NCI-H1048 (cell line): ENCODE measurements at regions not wholly inside any gene's neighbourhood (a gene's known extent, or its start where the extent isn't known, plus 50 kb on each side); places are given as distances from the start of the nearest gene placed in this dataset.

ENCODE experiments used
- DNase-seq: peaks from one replicate; lab custom pipeline; 2025; lab: John Stamatoyannopoulos, UW

DNA sequence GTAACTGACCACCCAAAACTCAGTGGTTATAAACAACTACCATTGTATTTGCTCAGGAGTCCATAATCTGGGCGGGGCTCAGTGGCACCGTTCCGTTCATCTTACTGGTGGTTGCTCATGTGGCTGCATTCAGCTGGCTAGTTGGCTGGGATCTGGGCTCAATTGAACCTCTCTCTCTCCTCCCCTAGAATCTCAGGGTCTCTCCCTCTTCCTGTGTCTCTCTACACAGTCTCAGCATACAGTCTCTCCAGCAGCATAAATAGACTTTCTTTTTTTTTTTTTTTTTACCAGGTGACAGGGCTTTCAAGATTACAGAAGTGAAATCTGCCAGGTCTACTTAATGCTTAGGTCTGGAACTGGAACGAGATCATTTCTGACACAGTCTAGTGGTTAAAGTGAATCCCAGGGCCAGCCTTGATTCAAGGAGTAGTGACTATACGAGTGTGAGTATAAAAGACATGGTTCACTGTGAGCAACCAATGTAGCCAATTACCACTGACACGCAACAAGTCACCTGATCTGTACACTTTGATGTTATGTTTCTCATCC is 193.7 kb upstream of the ESRRG start:
- DNase-seq = no peak

DNA sequence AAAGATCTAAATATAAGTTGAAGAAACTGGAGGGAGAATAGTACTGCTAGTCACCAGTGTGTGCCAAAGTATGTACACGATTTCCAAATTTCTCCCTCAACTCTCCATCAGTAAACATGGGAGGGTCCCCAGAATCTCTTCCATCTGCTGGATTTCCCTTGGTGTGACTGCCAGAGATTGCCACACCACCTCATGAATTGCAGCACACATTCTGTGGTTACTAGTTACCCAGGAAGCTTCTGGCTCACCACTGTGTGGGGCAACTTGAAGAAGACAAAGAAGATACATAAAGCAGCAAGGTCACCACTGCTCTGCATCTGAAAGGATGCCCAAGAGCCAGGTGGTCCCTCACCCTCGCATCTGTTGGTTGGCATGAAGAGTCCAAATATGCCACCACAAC is 191.7 kb upstream of the ESRRG start:
- no peak for DNase-seq

DNA sequence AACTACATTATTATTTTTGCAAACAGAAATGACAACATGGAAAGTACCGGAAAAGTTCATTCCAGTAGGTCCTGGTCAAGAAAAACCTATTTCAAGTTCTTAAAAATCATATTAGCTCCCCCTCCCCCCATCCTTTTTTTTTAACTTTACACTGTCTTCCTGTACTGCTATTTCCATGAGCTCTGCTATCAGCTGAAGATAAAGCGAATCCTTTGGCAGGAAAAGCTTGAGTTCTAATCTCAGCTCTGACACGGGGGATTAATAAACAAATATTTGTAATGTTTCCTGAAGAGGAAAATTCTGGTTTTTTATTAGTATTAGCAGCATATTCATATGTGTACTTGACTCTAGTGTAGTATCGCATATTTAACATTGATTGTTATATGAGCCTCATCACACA is 190.7 kb upstream of the ESRRG start:
- DNase-seq = no peak

DNA sequence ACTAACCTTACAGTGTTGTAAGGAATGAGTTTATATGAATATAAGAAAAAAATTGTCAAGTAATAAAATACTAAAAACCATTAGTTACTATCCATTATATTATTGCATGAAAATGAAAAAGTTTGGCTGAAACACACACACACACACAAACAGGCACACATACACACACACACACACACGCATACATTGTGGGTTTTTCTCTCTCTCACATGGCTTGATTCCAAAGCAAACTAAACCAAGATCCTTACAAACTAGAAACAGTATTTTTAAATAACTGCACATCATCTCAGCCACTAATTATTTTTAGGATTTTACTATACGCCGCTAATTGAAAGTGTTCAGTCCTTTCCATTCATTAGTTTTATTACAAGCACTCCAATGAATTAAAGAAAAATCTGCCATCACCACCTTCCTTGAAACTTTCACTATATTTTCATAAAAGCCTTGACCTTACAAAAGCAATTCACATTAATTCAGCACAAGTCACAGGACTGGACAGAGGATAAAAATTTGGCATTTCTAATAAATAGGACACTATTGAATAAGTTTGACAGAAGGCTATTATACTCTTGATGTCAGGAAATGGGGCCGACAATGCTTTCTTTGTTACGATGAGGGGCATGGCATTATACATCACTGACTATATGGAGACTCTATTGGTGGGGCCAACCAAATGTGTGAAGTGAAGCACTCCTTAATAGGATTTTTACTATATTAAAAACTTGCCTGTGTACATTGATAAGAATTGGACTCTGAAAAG is 187.0 kb upstream of the ESRRG start:
- peak; percentile 52 for DNase-seq

DNA sequence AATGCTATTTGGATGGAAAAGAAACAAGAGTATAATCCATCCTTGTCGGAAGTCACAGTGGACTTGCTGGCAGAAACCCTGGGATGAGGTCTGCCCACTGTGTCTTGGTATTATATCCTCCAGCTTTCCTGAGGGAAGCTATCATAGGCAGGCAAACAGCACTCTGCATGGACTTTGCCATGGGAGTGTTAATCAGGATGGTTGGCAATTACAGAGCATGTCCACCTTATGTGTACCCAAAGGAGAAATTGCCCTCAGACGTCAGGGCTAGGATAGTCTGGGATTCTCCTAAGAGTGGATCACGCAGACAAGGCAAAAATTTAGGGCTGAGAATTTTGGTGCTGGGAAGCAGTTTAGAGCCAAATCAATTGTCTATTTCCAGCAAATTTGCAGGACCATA is 184.9 kb upstream of the ESRRG start:
- DNase-seq = no peak

DNA sequence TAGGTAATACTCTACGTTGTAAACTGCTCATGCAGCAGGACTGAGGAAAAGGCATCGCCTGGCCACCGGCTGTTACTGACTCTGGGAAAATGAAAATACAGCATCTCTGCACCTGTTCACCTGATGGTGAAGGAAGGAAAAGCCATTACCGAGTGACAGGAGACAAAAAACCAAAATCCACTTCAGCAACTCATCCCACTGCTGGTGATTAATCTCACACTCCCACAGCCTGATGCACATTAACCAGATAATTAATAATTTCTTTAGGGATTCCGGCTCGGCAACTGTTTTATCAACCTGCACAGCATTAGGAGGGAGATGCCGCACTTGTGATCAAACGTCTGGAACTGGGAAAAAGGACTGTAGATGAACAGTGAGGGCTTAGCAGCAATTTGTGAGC is 183.9 kb upstream of the ESRRG start:
- no peak for DNase-seq

DNA sequence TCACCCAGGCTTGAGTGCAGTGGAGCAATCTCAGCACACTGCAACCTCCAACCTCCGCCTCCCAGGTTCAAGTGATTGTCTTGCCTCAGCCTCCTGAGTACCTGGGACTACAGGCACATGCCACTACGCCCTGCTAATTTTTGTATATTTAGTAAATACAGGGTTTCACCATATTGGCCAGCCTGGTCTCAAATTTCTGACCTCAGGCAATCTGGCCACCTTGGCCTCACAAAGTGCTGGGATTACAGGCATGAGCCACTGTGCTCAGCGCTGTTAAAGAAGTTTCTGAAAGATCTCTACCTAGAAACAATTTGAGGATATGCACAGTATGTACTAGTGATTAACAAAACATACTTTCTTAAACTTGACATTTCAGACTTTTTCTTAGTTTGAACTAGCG is 182.6 kb upstream of the ESRRG start:
- DNase-seq = no peak

DNA sequence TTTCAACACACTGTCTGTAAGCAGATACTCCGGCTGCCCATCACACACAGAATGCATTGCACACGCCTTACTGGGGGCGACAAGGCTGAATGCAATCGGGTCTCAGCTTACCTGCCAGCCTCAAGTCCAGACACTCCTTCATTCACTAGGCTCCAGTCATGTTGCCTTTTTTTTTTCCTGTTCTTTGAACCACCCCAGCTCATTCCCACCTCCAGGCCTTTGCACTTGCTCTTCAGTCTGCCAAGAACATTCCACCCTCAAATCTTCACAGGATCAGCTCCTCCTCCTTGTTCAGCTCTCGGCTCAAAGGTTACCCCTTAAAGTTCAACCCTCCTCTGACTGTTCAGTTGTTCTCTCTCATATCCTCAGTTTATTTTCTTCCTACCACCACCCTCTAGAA is 181.9 kb upstream of the ESRRG start:
- DNase-seq = no peak

DNA sequence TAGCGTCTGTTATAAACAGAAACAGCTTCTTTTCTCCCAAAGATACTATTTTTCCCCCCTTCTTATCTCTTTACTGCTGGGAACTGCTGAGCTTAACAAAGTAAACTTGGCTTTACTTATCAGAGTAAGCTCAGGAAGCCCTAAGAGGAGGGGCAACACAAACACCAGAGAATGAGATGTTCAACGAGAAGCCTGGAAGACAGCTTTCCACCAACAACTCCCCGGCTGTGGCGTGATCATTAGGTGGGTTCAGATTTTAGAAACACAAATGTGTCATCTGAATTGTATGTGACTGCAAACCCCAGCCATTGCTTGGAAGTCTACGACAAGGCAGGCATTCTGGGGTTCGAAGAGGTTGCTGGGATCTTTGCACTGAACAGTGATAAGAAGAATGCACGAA is 181.2 kb upstream of the ESRRG start:
- DNase-seq = no peak

DNA sequence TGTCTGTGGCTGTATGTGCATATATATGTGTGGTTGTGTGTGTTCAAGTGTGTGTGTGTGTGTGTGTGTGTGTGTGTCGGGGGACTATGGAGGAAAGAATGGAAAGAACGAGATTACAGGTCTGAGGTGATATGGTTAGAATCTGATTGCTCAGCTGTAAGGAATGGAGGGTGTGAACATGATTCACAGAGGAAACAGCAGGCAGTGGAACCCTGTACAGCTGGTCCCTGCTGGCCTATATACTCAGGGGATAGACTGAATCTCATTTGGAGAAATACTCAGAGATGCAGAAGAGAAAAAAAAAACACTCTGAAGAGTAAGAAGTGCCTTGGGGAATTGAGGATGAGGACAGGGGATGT is 180.1 kb upstream of the ESRRG start:
- DNase-seq = no peak

DNA sequence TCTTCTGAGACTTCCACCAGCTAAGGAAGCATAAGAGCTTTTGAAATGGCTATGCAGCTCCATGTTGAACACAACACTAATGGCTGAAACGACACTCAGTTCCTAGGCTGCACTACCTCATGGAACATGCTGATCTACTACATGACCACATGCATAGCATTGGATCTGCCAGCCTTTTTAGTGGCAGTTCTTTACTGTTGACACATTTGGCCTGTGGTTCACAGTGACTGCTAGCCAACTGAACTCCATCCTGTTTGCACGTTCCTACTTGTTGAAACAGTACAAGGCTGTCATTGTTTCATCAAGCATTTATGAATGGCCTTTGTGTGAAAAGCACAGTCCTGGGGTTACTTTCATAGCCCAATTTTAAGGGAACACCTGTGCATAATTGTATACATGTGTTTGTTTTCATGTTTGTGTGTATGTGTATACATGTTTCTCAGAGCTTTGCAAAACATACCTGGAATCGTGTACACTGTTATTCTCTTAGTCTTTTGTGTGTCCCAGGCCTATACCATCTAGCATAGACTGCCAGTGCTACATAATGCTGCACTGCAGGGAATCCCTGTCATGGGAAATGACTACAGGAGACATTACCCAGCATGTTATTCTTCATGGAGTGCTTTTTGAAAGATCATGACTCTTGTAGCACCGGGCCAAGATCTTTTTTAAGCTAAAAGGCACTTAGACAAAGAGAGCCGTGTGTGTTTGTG is 179.6 kb upstream of the ESRRG start:
- DNase-seq = no peak

DNA sequence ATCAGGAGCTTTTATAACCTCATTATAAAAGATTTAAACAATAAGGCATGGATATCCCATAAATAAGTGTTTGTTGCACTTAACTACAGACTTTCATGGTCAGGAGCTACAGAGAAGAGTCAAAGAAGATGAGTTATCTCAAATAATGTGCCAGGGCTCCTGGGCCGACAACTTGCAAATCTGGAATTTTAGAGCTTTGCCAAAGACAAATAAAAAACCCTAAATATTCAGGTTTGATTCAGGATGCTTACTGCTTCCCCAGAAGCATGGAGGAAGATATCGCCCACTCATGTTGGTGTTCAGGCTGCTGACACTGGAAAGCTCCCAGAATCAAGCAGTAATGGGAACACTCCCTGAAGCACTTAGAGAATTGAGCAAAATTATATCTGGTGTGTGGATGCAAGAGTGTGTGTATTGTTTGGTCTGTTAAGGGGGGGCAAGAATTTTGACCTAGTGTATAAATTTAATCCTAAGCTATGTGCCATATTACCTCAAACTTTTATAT is 176.9 kb upstream of the ESRRG start:
- DNase-seq = no peak

DNA sequence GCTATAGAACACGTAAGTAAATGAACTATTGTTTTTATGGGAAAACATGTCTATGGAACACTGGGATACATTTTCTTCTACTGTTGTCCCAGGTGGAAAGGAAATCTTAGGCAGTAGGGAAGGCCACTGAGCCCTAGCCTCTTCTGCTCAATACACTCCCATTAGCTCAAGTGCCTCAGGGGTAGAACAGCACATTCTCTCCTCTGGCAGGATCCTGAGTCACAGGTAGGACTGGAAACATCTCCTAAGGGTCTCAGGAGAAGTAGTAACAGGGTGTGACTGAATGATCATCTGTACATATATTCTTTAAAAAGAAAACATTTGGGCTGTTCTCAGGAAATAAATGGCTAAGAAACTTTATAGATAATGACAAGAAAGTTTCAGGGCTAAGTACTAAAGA is 175.6 kb upstream of the ESRRG start:
- no peak for DNase-seq

DNA sequence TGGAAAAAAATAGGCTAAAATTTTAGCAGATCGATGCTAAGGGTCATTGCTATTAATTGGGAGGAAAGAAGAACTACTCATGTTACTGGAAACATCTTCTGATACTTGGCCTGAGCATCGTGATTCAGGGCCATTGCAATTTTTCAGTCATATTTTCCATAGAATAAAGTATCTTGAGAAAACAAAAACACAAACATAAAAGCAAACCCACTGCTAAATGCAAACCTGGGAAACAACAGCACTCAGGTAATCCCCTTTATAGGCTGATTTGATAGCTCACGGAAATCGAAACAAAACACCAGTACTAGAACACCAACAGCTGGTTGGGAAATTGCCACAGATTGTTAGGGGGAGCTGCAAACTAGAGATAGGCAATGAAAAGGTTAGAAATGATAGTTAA is 172.9 kb upstream of the ESRRG start:
- no peak for DNase-seq

DNA sequence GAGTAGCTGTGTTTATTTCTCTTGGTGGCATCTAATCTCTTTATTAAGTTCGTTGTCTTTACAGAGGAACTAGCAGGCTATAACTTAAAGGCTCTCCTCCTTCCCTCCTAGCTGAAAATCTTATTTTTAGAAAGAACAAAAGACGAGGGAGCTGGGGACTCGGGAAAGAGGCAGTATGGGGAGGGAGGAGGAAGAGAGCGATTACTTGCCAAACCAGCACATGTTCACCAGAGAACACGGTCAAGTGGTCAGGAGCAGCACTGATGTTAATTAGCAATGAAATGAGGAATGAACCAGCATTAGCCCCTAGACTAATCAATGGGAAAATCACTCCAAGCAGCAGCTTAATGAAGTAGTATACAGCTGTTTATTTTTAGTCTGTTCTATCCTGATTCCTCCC is 171.3 kb upstream of the ESRRG start:
- no peak for DNase-seq

DNA sequence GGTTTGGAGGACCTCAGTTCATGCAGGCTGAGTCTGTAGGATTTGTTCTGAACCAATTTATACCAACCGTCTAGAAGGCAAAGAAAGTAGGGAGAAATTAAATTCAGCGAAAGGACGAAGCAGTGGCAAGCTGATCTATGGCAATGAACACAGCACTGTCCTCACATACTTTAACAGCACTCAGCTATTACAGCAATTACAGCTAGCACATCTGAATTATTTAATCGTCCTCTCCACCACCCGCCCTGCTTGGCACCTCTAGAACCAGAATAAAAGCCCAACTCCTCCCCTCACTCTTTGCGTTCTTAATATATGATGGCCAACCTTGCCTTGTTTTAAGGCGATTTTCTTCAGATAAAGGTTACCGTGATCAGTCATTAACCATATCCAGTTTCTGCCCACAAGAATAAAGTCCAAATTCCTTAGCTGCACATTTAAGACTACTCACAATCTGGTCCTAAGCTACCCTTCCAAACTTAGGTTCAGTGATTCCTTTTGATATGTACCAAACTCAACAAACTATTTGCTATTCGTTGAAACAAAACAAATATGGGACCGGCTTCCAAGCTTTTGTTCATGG is 169.4 kb upstream of the ESRRG start:
- DNase-seq = no peak

DNA sequence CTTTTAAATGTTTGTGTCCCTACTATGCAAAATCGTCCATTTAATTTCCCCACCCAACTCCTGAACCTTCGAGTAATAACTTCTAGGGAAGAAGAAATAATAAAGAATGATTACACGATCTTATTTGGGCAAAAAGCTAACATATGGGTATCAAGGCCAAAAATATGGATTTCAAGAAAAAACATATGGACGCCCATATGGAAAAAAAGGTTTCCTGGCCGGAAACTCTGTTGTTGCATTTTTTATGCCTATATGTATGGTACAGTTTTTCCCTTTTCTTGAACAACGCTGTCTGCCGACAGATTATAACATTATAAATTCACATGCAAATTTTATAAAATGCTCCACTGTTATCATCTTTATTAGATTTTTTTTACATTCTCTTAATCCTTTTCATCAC is 167.6 kb upstream of the ESRRG start:
- no peak for DNase-seq

DNA sequence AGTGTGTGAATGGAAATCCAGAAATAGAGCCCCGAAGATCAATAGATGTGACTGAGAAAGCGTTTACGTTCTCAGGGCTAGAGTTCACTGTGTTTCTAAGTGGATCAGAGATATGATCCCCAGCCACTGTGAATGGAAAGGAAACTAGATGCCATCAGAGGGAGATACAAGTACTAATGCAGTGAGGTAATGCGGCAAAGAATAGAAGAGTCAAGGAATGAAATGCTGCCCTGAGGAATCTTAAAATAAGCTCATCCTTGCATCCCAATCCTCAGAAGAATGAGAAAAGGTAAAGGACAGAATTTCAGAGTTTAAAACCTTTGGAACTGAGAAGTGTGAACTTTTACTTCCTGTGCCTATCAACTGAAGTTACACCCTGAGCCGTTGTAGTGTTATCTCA is 165.5 kb upstream of the ESRRG start:
- DNase-seq = no peak

DNA sequence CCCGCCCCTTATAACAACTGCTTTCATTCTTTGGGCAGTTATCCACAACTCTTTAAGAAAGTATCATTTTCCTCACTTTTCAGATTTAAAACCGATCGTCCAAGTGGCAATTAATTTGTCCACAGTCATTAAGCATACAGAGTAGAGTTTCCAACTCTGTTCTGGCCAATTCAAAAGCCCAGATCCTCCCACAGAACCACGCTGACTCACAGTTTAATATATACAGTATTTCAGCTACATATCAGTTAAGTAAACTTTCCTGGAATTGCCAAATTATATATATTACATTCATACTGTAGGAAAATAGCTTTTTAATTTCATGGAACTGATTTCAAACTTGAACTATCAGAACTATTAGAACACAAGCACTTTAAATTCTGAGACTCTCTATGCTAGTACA is 163.8 kb upstream of the ESRRG start:
- DNase-seq = no peak

DNA sequence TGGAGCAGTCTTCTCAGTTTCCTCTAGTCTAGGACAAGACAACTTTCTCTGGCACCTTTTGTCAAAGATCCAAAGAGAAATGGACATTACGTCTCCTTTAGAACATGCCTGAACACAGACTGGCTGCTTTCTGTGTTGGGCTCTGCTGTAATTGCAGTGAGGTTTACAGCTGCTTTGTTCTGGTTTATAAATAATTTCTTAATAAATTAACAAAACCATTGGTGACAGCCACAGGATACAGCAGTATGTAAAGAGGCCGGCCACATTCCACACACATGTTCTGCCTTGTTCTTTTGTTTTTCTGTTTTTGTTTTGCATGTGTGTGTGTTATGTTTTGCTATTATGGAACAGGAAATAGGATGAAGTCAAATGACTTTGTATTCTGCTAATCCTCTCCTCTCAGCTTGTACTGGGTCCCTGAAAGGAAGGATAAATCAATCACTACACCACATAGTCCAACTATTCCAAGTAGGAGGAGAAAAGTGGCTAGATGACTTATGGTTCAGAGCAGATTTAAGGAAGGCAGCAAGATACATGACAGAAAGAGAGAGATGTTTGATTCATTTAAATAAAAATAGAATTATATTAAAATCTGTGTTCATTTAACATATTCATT is 161.5 kb upstream of the ESRRG start:
- no peak for DNase-seq

DNA sequence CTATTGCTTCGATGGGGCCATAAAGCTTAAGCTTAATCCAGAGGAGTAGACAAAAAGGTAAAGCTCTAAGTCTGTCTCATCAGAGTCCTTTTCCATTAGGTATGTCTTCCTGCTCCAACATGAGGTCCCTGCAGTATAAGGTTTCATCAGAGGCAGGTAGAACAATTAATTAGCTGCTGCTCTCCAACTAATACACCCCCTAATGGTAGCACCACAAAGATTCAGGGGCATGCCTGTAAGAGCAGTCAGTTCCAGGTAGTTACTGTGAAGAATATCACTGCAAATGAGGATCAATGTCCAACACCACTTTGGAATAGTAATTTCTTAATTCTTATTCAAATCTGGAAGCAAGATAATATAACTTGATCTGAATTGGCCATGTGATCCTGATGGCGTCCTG is 160.3 kb upstream of the ESRRG start:
- DNase-seq = no peak

DNA sequence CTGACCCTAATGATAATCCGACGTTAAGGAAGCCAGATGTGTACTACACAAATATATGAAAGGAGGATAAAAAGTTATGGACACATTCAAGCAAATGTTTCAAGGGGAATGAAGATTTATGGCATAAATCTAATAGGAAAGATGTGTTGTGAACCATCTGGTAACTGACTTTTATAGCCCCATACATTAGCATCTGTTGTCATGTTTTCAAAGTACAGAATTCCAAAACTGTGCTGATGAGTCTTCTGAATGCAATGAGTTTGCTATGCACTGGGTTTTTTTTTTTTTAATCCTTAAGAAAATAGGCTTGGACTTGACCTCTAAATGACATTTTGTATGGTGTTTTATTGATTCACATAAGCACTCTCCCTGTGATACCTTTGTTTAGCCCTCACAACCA is 158.5 kb upstream of the ESRRG start:
- DNase-seq = no peak

DNA sequence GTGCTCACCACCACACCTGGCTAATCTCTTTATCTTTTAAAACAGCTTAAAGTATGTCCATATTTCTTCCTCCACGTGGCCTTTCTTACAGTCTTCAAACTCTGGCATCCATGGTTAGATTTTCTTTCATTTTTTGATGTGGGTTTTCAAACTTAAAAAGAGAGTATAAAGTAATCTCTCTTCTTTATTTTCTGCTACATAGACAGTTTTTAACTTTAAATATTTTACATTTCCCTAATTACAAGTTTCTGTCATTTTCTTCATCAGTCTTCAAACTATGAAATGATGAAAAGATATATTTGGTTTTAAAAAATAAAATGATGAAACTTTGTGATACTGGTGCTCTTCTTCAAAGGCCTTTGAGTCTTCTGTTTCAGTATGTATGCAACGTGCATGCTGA is 143.5 kb upstream of the ESRRG start:
- no peak for DNase-seq
